ELR (cell line): ENCODE measurements at regions not wholly inside any gene's neighbourhood (a gene's known extent, or its start where the extent isn't known, plus 50 kb on each side); places are given as distances from the start of the nearest gene placed in this dataset.
"Not testable (repeated sequence)": the region's sequence is repeated elsewhere in the genome, so short reads cannot be mapped to it uniquely, and the experiment has no call there.

Experiments used
- DNase-seq: peaks from one replicate; pipeline ENCODE4 v3.0.0-alpha.2; 2015; ENCODE audit warnings: low read depth

GRCh38 chr20:59461526-59461925 is 142.8 kb upstream of the PHACTR3 start:
- DNase-seq: no peak

- no peak for DNase-seq
Measured at GRCh38 chr20:59462249-59462648, 142.1 kb upstream of the PHACTR3 start.

GRCh38 chr20:59463541-59463940 is 140.8 kb upstream of the PHACTR3 start:
- DNase-seq: no peak

- no peak for DNase-seq
Measured at GRCh38 chr20:59466107-59466815, 138.1 kb upstream of the PHACTR3 start.

- no peak for DNase-seq
Measured at GRCh38 chr20:59468831-59469230, 135.5 kb upstream of the PHACTR3 start.

GRCh38 chr20:59469267-59470252 is 134.8 kb upstream of the PHACTR3 start:
- DNase-seq: no peak

GRCh38 chr20:59470521-59470920 is 133.8 kb upstream of the PHACTR3 start:
- DNase-seq: no peak

GRCh38 chr20:59471653-59472421 is 132.5 kb upstream of the PHACTR3 start:
- DNase-seq: no peak

- no peak for DNase-seq
Measured at GRCh38 chr20:59473742-59474141, 130.6 kb upstream of the PHACTR3 start.

- DNase-seq: no peak
Measured at GRCh38 chr20:59481067-59481466, 123.3 kb upstream of the PHACTR3 start.

GRCh38 chr20:59481477-59482018 is 122.8 kb upstream of the PHACTR3 start:
- DNase-seq: no peak

GRCh38 chr20:59482351-59483187 is 121.8 kb upstream of the PHACTR3 start:
- no peak for DNase-seq

GRCh38 chr20:59483481-59483880 is 120.9 kb upstream of the PHACTR3 start:
- DNase-seq: no peak

GRCh38 chr20:59484228-59484627 is 120.1 kb upstream of the PHACTR3 start:
- DNase-seq: no peak

GRCh38 chr20:59485576-59486454 is 118.5 kb upstream of the PHACTR3 start:
- DNase-seq: no peak

- DNase-seq: not testable (repeated sequence)
Measured at GRCh38 chr20:59488459-59488858, 115.9 kb upstream of the PHACTR3 start.

GRCh38 chr20:59490196-59491004 is 113.9 kb upstream of the PHACTR3 start:
- DNase-seq: not testable (repeated sequence)

- DNase-seq: no peak
Measured at GRCh38 chr20:59491884-59492283, 112.5 kb upstream of the PHACTR3 start.

- DNase-seq: no peak
Measured at GRCh38 chr20:59493926-59494325, 110.4 kb upstream of the PHACTR3 start.
